Stimulated activated CD4-positive, alpha-beta T cell treated with anti-CD3 and anti-CD28 coated beads, TNF-alpha, amount 100 ng/mL, for 48 hours (primary cell): ENCODE measurements at regions not wholly inside any gene's neighbourhood (a gene's known extent, or its start where the extent isn't known, plus 50 kb on each side); places are given as distances from the start of the nearest gene placed in this dataset.
"Not testable (repeated sequence)": the region's sequence is repeated elsewhere in the genome, so short reads cannot be mapped to it uniquely, and the experiment has no call there.

Experiments
- DNase-seq, 3 donors: peaks; one replicate each; pipeline ENCODE4 v3.0.0-alpha.2; 2020; ENCODE audit warnings: low read depth in 3 of 3

GRCh38 chr4:138507522-138507921, 265.4 kb upstream of the SLC7A11 start:
- no peak for DNase-seq

GRCh38 chr4:138501614-138502013, 259.5 kb upstream of the SLC7A11 start:
- no peak for DNase-seq

- no peak for DNase-seq
Measured at GRCh38 chr4:138500869-138501268, 258.7 kb upstream of the SLC7A11 start.

- DNase-seq = no peak
Measured at GRCh38 chr4:138499627-138500026, 257.5 kb upstream of the SLC7A11 start.

- no peak for DNase-seq
Measured at GRCh38 chr4:138494931-138495330, 252.8 kb upstream of the SLC7A11 start.

- DNase-seq = no peak
Measured at GRCh38 chr4:138494116-138494515, 252.0 kb upstream of the SLC7A11 start.

GRCh38 chr4:138492176-138492575, 250.0 kb upstream of the SLC7A11 start:
- no peak for DNase-seq

- DNase-seq = no peak
Measured at GRCh38 chr4:138488533-138488932, 246.4 kb upstream of the SLC7A11 start.

- DNase-seq = no peak
Measured at GRCh38 chr4:138487670-138488069, 245.5 kb upstream of the SLC7A11 start.

- no peak for DNase-seq
Measured at GRCh38 chr4:138487230-138487629, 245.1 kb upstream of the SLC7A11 start.

GRCh38 chr4:138485498-138485897, 243.3 kb upstream of the SLC7A11 start:
- no peak for DNase-seq

GRCh38 chr4:138475116-138475515, 233.0 kb upstream of the SLC7A11 start:
- DNase-seq = no peak

- no peak for DNase-seq
Measured at GRCh38 chr4:138473339-138473738, 231.2 kb upstream of the SLC7A11 start.

- no peak for DNase-seq
Measured at GRCh38 chr4:138460477-138461414, 218.6 kb upstream of the SLC7A11 start.

- DNase-seq = no peak
Measured at GRCh38 chr4:138458751-138459150, 216.6 kb upstream of the SLC7A11 start.

- not testable (repeated sequence) for DNase-seq
Measured at GRCh38 chr4:138456349-138456748, 214.2 kb upstream of the SLC7A11 start.

- no peak for DNase-seq
Measured at GRCh38 chr4:138455097-138455496, 212.9 kb upstream of the SLC7A11 start.

GRCh38 chr4:138452826-138453225, 210.7 kb upstream of the SLC7A11 start:
- DNase-seq = no peak

GRCh38 chr4:138451276-138451663, 209.1 kb upstream of the SLC7A11 start:
- no peak for DNase-seq

- no peak for DNase-seq
Measured at GRCh38 chr4:138450546-138451275, 208.6 kb upstream of the SLC7A11 start.

GRCh38 chr4:138449938-138450337, 207.8 kb upstream of the SLC7A11 start:
- DNase-seq = no peak

- no peak for DNase-seq
Measured at GRCh38 chr4:138448169-138448568, 206.0 kb upstream of the SLC7A11 start.

GRCh38 chr4:138446456-138446855, 204.3 kb upstream of the SLC7A11 start:
- DNase-seq = no peak
